Endothelial cell of umbilical vein (primary cell): ENCODE measurements at regions not wholly inside any gene's neighbourhood (a gene's known extent, or its start where the extent isn't known, plus 50 kb on each side); places are given as distances from the start of the nearest gene placed in this dataset.

ENCODE experiments used
- BruUV-seq: library from RNA; stranded (reverse); fragments of 400-500 nt; replicated peaks from 2 replicates; lab custom pipeline; 2021; lab: Mats Ljungman, UMichigan
- CTCF ChIA-PET: fragments of 300-600, 350-600 bp; sonication (Branson Sonifier 250); formaldehyde crosslinking; loops from one replicate; lab custom pipeline; 2021; ENCODE audit warnings: antibody characterized with exemption, inconsistent platforms; lab: Charles Lee
- POLR2A ChIA-PET: fragments of 300-600, 350-600 bp; sonication (Branson Sonifier 250); formaldehyde crosslinking; loops from one replicate; lab custom pipeline; 2021; ENCODE audit warnings: antibody characterized with exemption, inconsistent platforms; lab: Charles Lee
- DNase-seq: peaks from one replicate; pipeline ENCODE4 v3.0.0-alpha.2; 2011; ENCODE audit warnings: low read depth, low spot score
- FAIRE-seq: peaks from 2 replicates; lab custom pipeline; 2011; peaks lifted over from hg19 to GRCh38; lab: Jason Lieb, UNC
- H2AFZ ChIP-seq: 2 replicates; pipeline ENCODE4 v1.6.0; 2012; ENCODE audit warnings: low read depth, low read length, control low read depth, inconsistent platforms
- H3K27ac ChIP-seq: 2 replicates; pipeline ENCODE4 v1.5.1; 2011; ENCODE audit warnings: low read depth, mild to moderate bottlenecking, control low read depth, low read length, moderate library complexity; ENCODE audit not compliant: insufficient read depth
- H3K27me3 ChIP-seq, 2 experiments: 2 replicates each; pipeline versions ENCODE4 v1.6.0 to v1.6.1; 2011; ENCODE audit warnings: low read length in 2 of 2, mixed read lengths in 1 of 2; ENCODE audit not compliant: control insufficient read depth in 2 of 2, insufficient read depth in 2 of 2
- H3K36me3 ChIP-seq, 2 experiments: 2 replicates in 1 of 2; 3 replicates in 1 of 2; pipeline ENCODE4 v1.5.1; 2011; ENCODE audit warnings: low read length in 2 of 2, mild to moderate bottlenecking in 1 of 2, moderate library complexity in 1 of 2; ENCODE audit not compliant: control insufficient read depth in 2 of 2, insufficient read depth in 2 of 2; ENCODE audit errors: extremely low read depth in 1 of 2
- H3K4me1 ChIP-seq: 3 replicates; pipeline ENCODE4 v1.5.1; 2011; ENCODE audit warnings: mild to moderate bottlenecking, low read length; ENCODE audit not compliant: control insufficient read depth, insufficient read depth; ENCODE audit errors: extremely low read depth
- H3K4me2 ChIP-seq: 2 replicates; pipeline ENCODE4 v1.6.1; 2011; ENCODE audit warnings: low read length, control low read depth, mixed read lengths; ENCODE audit not compliant: insufficient read depth
- H3K4me3 ChIP-seq, 3 experiments: fragments of 200-600 bp in 1 of 3; sonication (generic), shearing (Covaris generic) in 1 of 3; replicated peaks in 1 of 3; 2 replicates each; pipeline ENCODE4 v1.5.1; 2011 to 2016; ENCODE audit warnings: control low read depth in 3 of 3, low read length in 3 of 3, mild to moderate bottlenecking in 2 of 3, inconsistent platforms in 1 of 3, low read depth in 1 of 3, moderate library complexity in 1 of 3; ENCODE audit not compliant: insufficient read depth in 1 of 3
- H3K79me2 ChIP-seq: 2 replicates; pipeline ENCODE4 v1.6.0; 2012; ENCODE audit warnings: low read length, inconsistent platforms; ENCODE audit not compliant: control insufficient read depth, insufficient read depth
- H3K9ac ChIP-seq: replicated peaks from 2 replicates; pipeline ENCODE3; 2011; ENCODE audit warnings: low read length, control low read depth; ENCODE audit not compliant: insufficient read depth; ENCODE audit errors: extremely low read depth
- H3K9me1 ChIP-seq: replicated peaks from 3 replicates; pipeline ENCODE4 v1.6.0; 2011; ENCODE audit warnings: mild to moderate bottlenecking, low read length; ENCODE audit not compliant: control insufficient read depth, insufficient read depth; ENCODE audit errors: extremely low read depth
- H3K9me3 ChIP-seq: replicated peaks from 2 replicates; pipeline ENCODE4 v1.5.1; 2012; ENCODE audit warnings: low read length, inconsistent platforms; ENCODE audit not compliant: control insufficient read depth, insufficient read depth
- H4K20me1 ChIP-seq: replicated peaks from 2 replicates; pipeline ENCODE3; 2011; ENCODE audit warnings: mild to moderate bottlenecking, low read length; ENCODE audit not compliant: control insufficient read depth, insufficient read depth; ENCODE audit errors: extremely low read depth
- CTCF ChIP-seq, 2 donors: IDR thresholded peaks; 1 replicate in 1 of 2; 2 replicates in 1 of 2; pipeline ENCODE4 v1.5.1; 2011; ENCODE audit warnings: low read length in 2 of 2, mild to moderate bottlenecking in 2 of 2, moderate library complexity in 2 of 2, control low read depth in 1 of 2, inconsistent platforms in 1 of 2, low read depth in 1 of 2; ENCODE audit not compliant: insufficient read depth in 1 of 2; ENCODE audit errors: extremely low read depth in 1 of 2
- EZH2 ChIP-seq: IDR thresholded peaks from 2 replicates; pipeline ENCODE4 v1.6.1; 2012; ENCODE audit warnings: borderline replicate concordance, low read depth, mild to moderate bottlenecking, moderate library complexity, low read length, inconsistent platforms; ENCODE audit not compliant: severe bottlenecking
- FOS ChIP-seq: IDR thresholded peaks from 2 replicates; pipeline ENCODE4 v1.6.1; 2011; ENCODE audit warnings: mild to moderate bottlenecking, low read length, moderate library complexity, borderline replicate concordance; ENCODE audit not compliant: insufficient read depth
- GATA2 ChIP-seq: IDR thresholded peaks from 2 replicates; pipeline ENCODE4 v1.7.0; 2011; ENCODE audit warnings: low read depth, mild to moderate bottlenecking, moderate library complexity, mixed read lengths, low read length; ENCODE audit not compliant: insufficient read length, insufficient read depth
- JUN ChIP-seq: IDR thresholded peaks from 2 replicates; pipeline ENCODE4 v1.6.1; 2011; ENCODE audit warnings: borderline replicate concordance, low read depth; ENCODE audit not compliant: insufficient read length, insufficient read depth
- MAX ChIP-seq: IDR thresholded peaks from 2 replicates; pipeline ENCODE4 v1.6.1; 2011; ENCODE audit not compliant: insufficient read depth, insufficient read length
- MYC ChIP-seq: IDR thresholded peaks from one replicate; pipeline ENCODE4 v1.6.1; 2011; ENCODE audit warnings: mild to moderate bottlenecking, low read depth, low read length
- POLR2A ChIP-seq: IDR thresholded peaks from 2 replicates; pipeline ENCODE4 v1.6.1; 2012; ENCODE audit warnings: low read depth, mild to moderate bottlenecking, control low read depth, low read length
- POLR2AphosphoS5 ChIP-seq: IDR thresholded peaks from 2 replicates; pipeline ENCODE4 v1.6.1; 2012; ENCODE audit warnings: low read depth, mild to moderate bottlenecking, control low read depth, low read length, moderate library complexity; ENCODE audit not compliant: insufficient read depth
- dilution Hi-C: fragments of 300-500 bp; cut with MboI; formaldehyde crosslinking; loops from one replicate; pipeline ENCODE4 v1.15.0; 2019; ENCODE audit warnings: low sequenced_read_pairs; ENCODE audit not compliant: extremely low pct_ligation_motif_present
- intact Hi-C: fragments of 100-400 bp; cut with micrococcal nuclease; formaldehyde crosslinking; loops from one replicate; pipeline ENCODE4 v1.10.0; 2022

- CTCF ChIA-PET, result no interaction called here
- Histone ChIP-seq H2AFZ (no peak overlapping the region), H3K9ac (no peak overlapping the region), H3K27ac (no peak overlapping the region), H4K20me1 (no peaks in the 10 kb centered on the region), H3K36me3 (no peaks in the 10 kb centered on the region), H3K9me1 (no peaks in the 10 kb centered on the region), H3K4me3 (no peak overlapping the region), H3K27me3 (no peaks in the 10 kb centered on the region), H3K4me1 (no peaks in the 10 kb centered on the region), H3K79me2 (no peaks in the 10 kb centered on the region), H3K9me3 (no peaks in the 10 kb centered on the region), H3K4me2 (no peak overlapping the region)
- no TSS peak for BruUV-seq
- TF ChIP-seq JUN (no peak), FOS (no peak), CTCF (IDR thresholded peaks at IDR 0.05; ENCODE audit: extremely low read depth in 1 of 2, insufficient read depth in 1 of 2, low read depth in 1 of 2, low read length in 2 of 2) (no peak), POLR2A (no peak), EZH2 (no peak), MAX (no peak), MYC (no peak), GATA2 (no peak), POLR2AphosphoS5 (no peak)
- no peak for DNase-seq
- no peak for FAIRE-seq
- intact Hi-C loops, result no loop called here
- dilution Hi-C loops, result no loop called here
- POLR2A ChIA-PET, result no interaction called here
Measured at GRCh38 chr9:135282808-135283207, 195.3 kb downstream of the OLFM1 start.
